IMR-90 (cell line): ENCODE measurements at regions not wholly inside any gene's neighbourhood (a gene's known extent, or its start where the extent isn't known, plus 50 kb on each side); places are given as distances from the start of the nearest gene placed in this dataset.

Experiments used
- ATAC-seq: fragments of 200-7000 bp; cut with Tn5 transposase; 2 replicates; pipeline ENCODE4 v1.9.1; 2020; ENCODE audit warnings: low read depth, mild to moderate bottlenecking, moderate library complexity
- BruUV-seq: library from RNA; stranded (reverse); fragments of 400-500 nt; replicated peaks from 2 replicates; lab custom pipeline; 2021; lab: Mats Ljungman, UMichigan
- CTCF ChIA-PET: fragments of 300-600 bp; formaldehyde crosslinking; extraction: SDS; loops from one replicate; lab custom pipeline; 2021; ENCODE audit warnings: antibody characterized with exemption; lab: Yijun Ruan, JAX
- POLR2A ChIA-PET: fragments of 300-600 bp; sonication (Branson Sonifier 250); formaldehyde crosslinking; loops from one replicate; lab custom pipeline; 2022; ENCODE audit warnings: antibody characterized with exemption; ENCODE audit not compliant: unreplicated experiment; lab: Charles Lee
- DNase-seq: peaks from one replicate; pipeline ENCODE4 v3.0.0; 2013
- H2AFZ ChIP-seq: replicated peaks from 2 replicates; pipeline ENCODE3; 2013; ENCODE audit warnings: low read length, mild to moderate bottlenecking; ENCODE audit not compliant: poor library complexity
- H2AK5ac ChIP-seq: 2 replicates; pipeline ENCODE4 v1.6.1; 2013; ENCODE audit warnings: low read depth, low read length, inconsistent platforms
- H2AK9ac ChIP-seq: replicated peaks from 2 replicates; pipeline ENCODE3; 2013; ENCODE audit warnings: mild to moderate bottlenecking, low read depth, low read length, moderate library complexity; ENCODE audit not compliant: poor library complexity
- H2BK120ac ChIP-seq: 2 replicates; pipeline ENCODE4 v1.6.1; 2013; ENCODE audit warnings: low read depth, low read length, inconsistent platforms
- H2BK15ac ChIP-seq: 3 replicates; pipeline ENCODE4 v1.6.1; 2013; ENCODE audit warnings: low read depth, low read length, inconsistent platforms
- H2BK20ac ChIP-seq: 2 replicates; pipeline ENCODE4 v1.6.1; 2013; ENCODE audit warnings: low read depth, mild to moderate bottlenecking, inconsistent platforms, low read length, moderate library complexity
- H2BK5ac ChIP-seq: 2 replicates; pipeline ENCODE4 v1.6.1; 2013; ENCODE audit warnings: mild to moderate bottlenecking, low read depth, low read length, inconsistent platforms; ENCODE audit not compliant: poor library complexity, severe bottlenecking
- H3K14ac ChIP-seq: replicated peaks from 2 replicates; pipeline ENCODE4 v1.6.1; 2013; ENCODE audit warnings: low read depth, low read length, inconsistent platforms
- H3K18ac ChIP-seq: 2 replicates; pipeline ENCODE4 v1.6.1; 2013; ENCODE audit warnings: low read depth, low read length, control low read depth
- H3K23ac ChIP-seq: 2 replicates; pipeline ENCODE4 v1.6.1; 2013; ENCODE audit warnings: low read depth, low read length, inconsistent platforms
- H3K27ac ChIP-seq: 2 replicates; pipeline ENCODE4 v1.5.1; 2013; ENCODE audit warnings: mild to moderate bottlenecking, control low read depth, low read length; ENCODE audit not compliant: insufficient read depth
- H3K27me3 ChIP-seq: 2 replicates; pipeline ENCODE4 v1.6.1; 2013; ENCODE audit warnings: low read length; ENCODE audit not compliant: control insufficient read depth, insufficient read depth
- H3K36me3 ChIP-seq: 2 replicates; pipeline ENCODE4 v1.6.1; 2013; ENCODE audit warnings: low read length, mixed read lengths; ENCODE audit not compliant: control insufficient read depth, insufficient read depth
- H3K4ac ChIP-seq: 2 replicates; pipeline ENCODE4 v1.6.1; 2013; ENCODE audit warnings: low read depth, low read length, inconsistent platforms
- H3K4me1 ChIP-seq: 2 replicates; pipeline ENCODE4 v1.6.1; 2013; ENCODE audit warnings: low read length, mixed read lengths; ENCODE audit not compliant: control insufficient read depth, insufficient read depth
- H3K4me2 ChIP-seq: 2 replicates; pipeline ENCODE4 v1.6.1; 2013; ENCODE audit warnings: low read depth, mild to moderate bottlenecking, control low read depth, low read length, moderate library complexity
- H3K4me3 ChIP-seq: 2 replicates; pipeline ENCODE4 v1.5.1; 2013; ENCODE audit warnings: low read depth, mild to moderate bottlenecking, control low read depth, low read length, moderate library complexity; ENCODE audit not compliant: insufficient read depth
- H3K56ac ChIP-seq: 2 replicates; pipeline ENCODE4 v1.6.1; 2013; ENCODE audit warnings: low read length, inconsistent platforms; ENCODE audit not compliant: insufficient read depth; ENCODE audit errors: extremely low read depth
- H3K79me1 ChIP-seq, 2 experiments: 2 replicates each; pipeline ENCODE4 v1.6.1; 2013; ENCODE audit warnings: low read length in 2 of 2, inconsistent platforms in 1 of 2, low read depth in 1 of 2
- H3K9ac ChIP-seq: 2 replicates; pipeline ENCODE4 v1.6.1; 2013; ENCODE audit warnings: low read depth, low read length, control low read depth
- H3K9me1 ChIP-seq: 2 replicates; pipeline ENCODE4 v1.6.1; 2013; ENCODE audit warnings: low read length, inconsistent platforms; ENCODE audit not compliant: insufficient read depth
- H3K9me3 ChIP-seq: 2 replicates; pipeline ENCODE4 v1.6.1; 2013; ENCODE audit warnings: low read length; ENCODE audit not compliant: control insufficient read depth, insufficient read depth
- H4K20me1 ChIP-seq: 2 replicates; pipeline ENCODE4 v1.6.1; 2013; ENCODE audit warnings: low read length, inconsistent platforms; ENCODE audit not compliant: insufficient read depth
- H4K5ac ChIP-seq: 2 replicates; pipeline ENCODE4 v1.6.1; 2013; ENCODE audit warnings: mild to moderate bottlenecking, low read depth, low read length, control low read depth
- H4K8ac ChIP-seq, 2 experiments: 2 replicates each; pipeline ENCODE4 v1.6.1; 2013; ENCODE audit warnings: low read depth in 2 of 2, low read length in 2 of 2, control low read depth in 1 of 2, inconsistent platforms in 1 of 2
- H4K91ac ChIP-seq: 2 replicates; pipeline ENCODE4 v1.6.1; 2013; ENCODE audit warnings: low read depth, low read length, inconsistent platforms; ENCODE audit not compliant: insufficient read depth
- CEBPB ChIP-seq: IDR thresholded peaks from 2 replicates; pipeline ENCODE4 v1.6.1; 2012; ENCODE audit warnings: low read depth, low read length, improper control_type of control experiment
- CHD1 ChIP-seq: IDR thresholded peaks from 2 replicates; pipeline ENCODE4 v1.6.1; 2012; ENCODE audit warnings: low read depth, low read length, improper control_type of control experiment
- FOS ChIP-seq: fragments of 150-350 bp; IDR thresholded peaks from 2 replicates; pipeline ENCODE4 v1.6.1; 2016; ENCODE audit warnings: low read depth, low read length
- MXI1 ChIP-seq: IDR thresholded peaks from 2 replicates; pipeline ENCODE4 v1.6.1; 2012; ENCODE audit warnings: low read depth, mild to moderate bottlenecking, low read length, moderate library complexity, borderline replicate concordance
- NFE2L2 ChIP-seq: fragments of 150-350 bp; IDR thresholded peaks from 2 replicates; pipeline ENCODE4 v1.6.1; 2016; ENCODE audit warnings: low read depth, mild to moderate bottlenecking, low read length
- POLR2A ChIP-seq: IDR thresholded peaks from 2 replicates; pipeline ENCODE4 v1.6.1; 2012; ENCODE audit warnings: mild to moderate bottlenecking, low read depth, low read length
- RAD21 ChIP-seq: IDR thresholded peaks from 2 replicates; pipeline ENCODE4 v1.6.1; 2012; ENCODE audit warnings: low read length, improper control_type of control experiment
- RFX5 ChIP-seq: IDR thresholded peaks from 2 replicates; pipeline ENCODE4 v1.8.0; 2012; ENCODE audit warnings: low read depth, mild to moderate bottlenecking, low read length, moderate library complexity
- SMC3 ChIP-seq: fragments of 150-350 bp; IDR thresholded peaks from 2 replicates; pipeline ENCODE4 v1.6.1; 2016; ENCODE audit warnings: low read depth, mild to moderate bottlenecking, antibody characterized with exemption, low read length, moderate library complexity
- WGBS, 2 experiments: methylation state at CpG; one replicate each; pipeline versions ENCODE4 v1.1.5 to v1.1.7; 2013; ENCODE audit warnings: missing lambda C conversion rate in 2 of 2; ENCODE audit not compliant: insufficient read length in 1 of 2; ENCODE audit errors: extremely low coverage in 2 of 2; 5-methylcytosine and 5-hydroxymethylcytosine counted together
- dilution Hi-C: fragments of 300-500 bp; cut with HindIII; formaldehyde crosslinking; loops from one replicate; pipeline ENCODE4 v1.14.3; 2018; ENCODE audit warnings: low sequenced_read_pairs; ENCODE audit not compliant: unreplicated experiment
- in situ Hi-C: fragments of 300-500 bp; cut with MboI; formaldehyde crosslinking; loops from 3 replicates; pipeline ENCODE4 v1.14.3; 2019; ENCODE audit warnings: low sequenced_read_pairs, inconsistent platforms, mixed read lengths
- intact Hi-C: fragments of 100-400 bp; cut with micrococcal nuclease; formaldehyde crosslinking; loops from 2 replicates; pipeline ENCODE4 v1.10.0; 2022
- TF ChIP-seq, protein P1 (sequence below): fragments of 150-350 bp; IDR thresholded peaks from 2 replicates; pipeline ENCODE4 v1.6.1; 2016; ENCODE audit warnings: low read depth, mild to moderate bottlenecking, low read length, moderate library complexity, borderline replicate concordance
- TF ChIP-seq, protein P2 (sequence below): conservative IDR thresholded peaks from 2 replicates; pipeline ENCODE4 v1.5.1; 2012; ENCODE audit warnings: mild to moderate bottlenecking, low read depth, low read length, improper control_type of control experiment
- TF ChIP-seq, protein P3 (sequence below): fragments of 150-350 bp; IDR thresholded peaks from 2 replicates; pipeline ENCODE4 v1.6.1; 2017; ENCODE audit warnings: mild to moderate bottlenecking, antibody characterized with exemption, low read length, low read depth

DNA sequence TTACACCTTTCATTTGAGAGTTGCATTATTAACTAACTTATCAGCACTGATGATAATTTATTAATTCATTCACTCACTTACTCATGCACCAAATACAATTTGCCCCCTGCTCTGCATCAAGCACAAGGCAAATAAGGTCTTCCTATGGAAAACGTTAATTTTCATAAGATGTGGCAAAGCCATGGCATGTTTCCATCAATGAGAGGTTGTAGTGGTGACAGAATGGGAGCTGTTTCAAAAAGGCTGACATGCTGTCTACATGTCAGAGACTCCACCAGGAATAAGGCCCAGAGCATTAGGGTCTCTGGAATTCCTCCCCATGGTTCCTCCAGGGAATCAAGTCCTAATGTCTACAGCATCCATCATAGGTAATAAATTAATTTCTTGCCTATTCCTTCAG, 978.8 kb downstream of the TMEM182 start:
- Histone ChIP-seq H3K9me3 (peaks cover 5% of the 10 kb centered on the region; the same call in 1 of the 2 replicates), H3K4ac (no peak overlapping the region), H3K36me3 (no peaks in the 10 kb centered on the region), H3K18ac (no peak overlapping the region), H3K27ac (no peak overlapping the region), H3K56ac (no peak overlapping the region), H2AFZ (no peak overlapping the region), H4K8ac (no peak overlapping the region), H3K9me1 (no peaks in the 10 kb centered on the region), H2BK120ac (no peak overlapping the region), H3K9ac (no peak overlapping the region), H2AK5ac (no peak overlapping the region), H4K5ac (no peak overlapping the region), H2BK20ac (no peak overlapping the region), H3K79me1 (no peaks in the 10 kb centered on the region), H4K20me1 (no peaks in the 10 kb centered on the region), H2BK5ac (no peak overlapping the region), H4K91ac (no peak overlapping the region), H3K4me3 (no peak overlapping the region), H3K14ac (no peak overlapping the region), H3K23ac (no peak overlapping the region), H3K27me3 (no peaks in the 10 kb centered on the region), H2AK9ac (no peak overlapping the region), H2BK15ac (no peak overlapping the region), H3K4me1 (no peaks in the 10 kb centered on the region), H3K4me2 (no peak overlapping the region)
- intact Hi-C loops, result no loop called here
- in situ Hi-C loops, result no loop called here
- ChIA-PET POLR2A (no interaction called here), CTCF (no interaction called here)
- dilution Hi-C loops, result no loop called here
- WGBS, 2 experiments, result no CpG with 5 or more reads among the region's 1 CpG
- no TSS peak for BruUV-seq
- no peak for ATAC-seq
- no peak for DNase-seq
- TF ChIP-seq, protein P1, sequence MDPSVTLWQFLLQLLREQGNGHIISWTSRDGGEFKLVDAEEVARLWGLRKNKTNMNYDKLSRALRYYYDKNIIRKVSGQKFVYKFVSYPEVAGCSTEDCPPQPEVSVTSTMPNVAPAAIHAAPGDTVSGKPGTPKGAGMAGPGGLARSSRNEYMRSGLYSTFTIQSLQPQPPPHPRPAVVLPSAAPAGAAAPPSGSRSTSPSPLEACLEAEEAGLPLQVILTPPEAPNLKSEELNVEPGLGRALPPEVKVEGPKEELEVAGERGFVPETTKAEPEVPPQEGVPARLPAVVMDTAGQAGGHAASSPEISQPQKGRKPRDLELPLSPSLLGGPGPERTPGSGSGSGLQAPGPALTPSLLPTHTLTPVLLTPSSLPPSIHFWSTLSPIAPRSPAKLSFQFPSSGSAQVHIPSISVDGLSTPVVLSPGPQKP, result no peak
- no peak for TF ChIP-seq MXI1
- TF ChIP-seq CHD1, result no peak
- TF ChIP-seq, protein P2, sequence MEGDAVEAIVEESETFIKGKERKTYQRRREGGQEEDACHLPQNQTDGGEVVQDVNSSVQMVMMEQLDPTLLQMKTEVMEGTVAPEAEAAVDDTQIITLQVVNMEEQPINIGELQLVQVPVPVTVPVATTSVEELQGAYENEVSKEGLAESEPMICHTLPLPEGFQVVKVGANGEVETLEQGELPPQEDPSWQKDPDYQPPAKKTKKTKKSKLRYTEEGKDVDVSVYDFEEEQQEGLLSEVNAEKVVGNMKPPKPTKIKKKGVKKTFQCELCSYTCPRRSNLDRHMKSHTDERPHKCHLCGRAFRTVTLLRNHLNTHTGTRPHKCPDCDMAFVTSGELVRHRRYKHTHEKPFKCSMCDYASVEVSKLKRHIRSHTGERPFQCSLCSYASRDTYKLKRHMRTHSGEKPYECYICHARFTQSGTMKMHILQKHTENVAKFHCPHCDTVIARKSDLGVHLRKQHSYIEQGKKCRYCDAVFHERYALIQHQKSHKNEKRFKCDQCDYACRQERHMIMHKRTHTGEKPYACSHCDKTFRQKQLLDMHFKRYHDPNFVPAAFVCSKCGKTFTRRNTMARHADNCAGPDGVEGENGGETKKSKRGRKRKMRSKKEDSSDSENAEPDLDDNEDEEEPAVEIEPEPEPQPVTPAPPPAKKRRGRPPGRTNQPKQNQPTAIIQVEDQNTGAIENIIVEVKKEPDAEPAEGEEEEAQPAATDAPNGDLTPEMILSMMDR, result no peak
- TF ChIP-seq SMC3, result no peak
- TF ChIP-seq POLR2A, result no peak
- no peak for TF ChIP-seq RAD21
- TF ChIP-seq, protein P3, sequence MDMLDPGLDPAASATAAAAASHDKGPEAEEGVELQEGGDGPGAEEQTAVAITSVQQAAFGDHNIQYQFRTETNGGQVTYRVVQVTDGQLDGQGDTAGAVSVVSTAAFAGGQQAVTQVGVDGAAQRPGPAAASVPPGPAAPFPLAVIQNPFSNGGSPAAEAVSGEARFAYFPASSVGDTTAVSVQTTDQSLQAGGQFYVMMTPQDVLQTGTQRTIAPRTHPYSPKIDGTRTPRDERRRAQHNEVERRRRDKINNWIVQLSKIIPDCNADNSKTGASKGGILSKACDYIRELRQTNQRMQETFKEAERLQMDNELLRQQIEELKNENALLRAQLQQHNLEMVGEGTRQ, result no peak
- no peak for TF ChIP-seq RFX5
- no peak for TF ChIP-seq FOS
- no peak for TF ChIP-seq NFE2L2
- TF ChIP-seq CEBPB, result no peak
